ENCODE measurements at regions not wholly inside any gene's neighbourhood (a gene's known extent, or its start where the extent isn't known, plus 50 kb on each side); places are given as distances from the start of the nearest gene placed in this dataset.

- TF ChIP-seq CTCF (IDR thresholded peaks at IDR 0.05) = no peak
- TF ChIP-seq POLR2A (IDR thresholded peaks at IDR 0.05) = no peak
Measured at GRCh38 chr15:97087006-97087741, 756.7 kb downstream of the NR2F2 start.

Measured in thyroid gland (tissue), 4 donors.